Omental fat pad (tissue), 3 donors: ENCODE measurements at regions not wholly inside any gene's neighbourhood (a gene's known extent, or its start where the extent isn't known, plus 50 kb on each side); places are given as distances from the start of the nearest gene placed in this dataset.

ENCODE experiments used
- ATAC-seq: fragments of 150-250 bp; one replicate; pipeline ENCODE4 v1.9.1; 2016; ENCODE audit warnings: mild to moderate bottlenecking, moderate library complexity; ENCODE audit not compliant: low FRiP score
- DNase-seq: peaks from one replicate; pipeline ENCODE4 v3.0.0-alpha.2; 2019; ENCODE audit warnings: low spot score
- CTCF ChIP-seq, 3 donors: fragments of 450-650 bp; IDR thresholded peaks; one replicate each; pipeline ENCODE4 v1.5.1; 2016 to 2017; ENCODE audit warnings: antibody characterized with exemption in 3 of 3, mild to moderate bottlenecking in 3 of 3, moderate library complexity in 2 of 3

- no peak for TF ChIP-seq CTCF (IDR thresholded peaks at IDR 0.05)
- DNase-seq (no peak), ATAC-seq (no peak)
Measured at GRCh38 chr18:29449424-29449823, 1272.5 kb upstream of the CDH2 start.

- TF ChIP-seq CTCF (IDR thresholded peaks at IDR 0.05), result no peak
- ATAC-seq, result no peak
- no peak for DNase-seq
Measured at GRCh38 chr18:29439398-29439797, 1262.5 kb upstream of the CDH2 start.

- ATAC-seq, result no peak
- TF ChIP-seq CTCF (IDR thresholded peaks at IDR 0.05), result no peak
- no peak for DNase-seq
Measured at GRCh38 chr18:29436459-29436858, 1259.5 kb upstream of the CDH2 start.

- ATAC-seq (no peak), DNase-seq (no peak)
Measured at GRCh38 chr18:29434650-29435049, 1257.7 kb upstream of the CDH2 start.

GRCh38 chr18:29430416-29430815 is 1253.5 kb upstream of the CDH2 start:
- ATAC-seq (no peak), DNase-seq (no peak)
- TF ChIP-seq CTCF (IDR thresholded peaks at IDR 0.05), result no peak

More at GRCh38 chr18:29434650-29435049, 1257.7 kb upstream of the CDH2 start:
- no peak for TF ChIP-seq CTCF (IDR thresholded peaks at IDR 0.05)

GRCh38 chr18:29418136-29418535 is 1241.2 kb upstream of the CDH2 start:
- ATAC-seq (no peak), DNase-seq (no peak)
- TF ChIP-seq CTCF (IDR thresholded peaks at IDR 0.05), result no peak

- no peak for ATAC-seq
- no peak for TF ChIP-seq CTCF (IDR thresholded peaks at IDR 0.05)
- no peak for DNase-seq
Measured at GRCh38 chr18:29406996-29407395, 1230.1 kb upstream of the CDH2 start.
